ENCODE measurements at regions not wholly inside any gene's neighbourhood (a gene's known extent, or its start where the extent isn't known, plus 50 kb on each side); places are given as distances from the start of the nearest gene placed in this dataset.

GRCh38 chr2:204360218-204361007, 184.9 kb upstream of the PARD3B start:
- no peak for DNase-seq
- H3K27me3 ChIP-seq: no peaks in the 10 kb centered on the region
- no peaks in the 10 kb centered on the region for H3K36me3 ChIP-seq
- H3K9me3 ChIP-seq (replicated peaks): no peaks in the 10 kb centered on the region
- H3K27ac ChIP-seq: no peak overlapping the region
- peaks cover 11% of the 10 kb centered on the region for H3K4me1 ChIP-seq
- H3K4me3 ChIP-seq: no peak overlapping the region

- no peak overlapping the region for H3K4me3 ChIP-seq
- H3K9me3 ChIP-seq (replicated peaks): no peaks in the 10 kb centered on the region
- no peaks in the 10 kb centered on the region for H3K36me3 ChIP-seq
- H3K27ac ChIP-seq: no peak overlapping the region
- no peak for DNase-seq
- H3K4me1 ChIP-seq: peaks cover 24% of the 10 kb centered on the region
- H3K27me3 ChIP-seq: no peaks in the 10 kb centered on the region
These were observed 183.5 kb upstream of the PARD3B start for GRCh38 chr2:204361738-204362137.

DNA sequence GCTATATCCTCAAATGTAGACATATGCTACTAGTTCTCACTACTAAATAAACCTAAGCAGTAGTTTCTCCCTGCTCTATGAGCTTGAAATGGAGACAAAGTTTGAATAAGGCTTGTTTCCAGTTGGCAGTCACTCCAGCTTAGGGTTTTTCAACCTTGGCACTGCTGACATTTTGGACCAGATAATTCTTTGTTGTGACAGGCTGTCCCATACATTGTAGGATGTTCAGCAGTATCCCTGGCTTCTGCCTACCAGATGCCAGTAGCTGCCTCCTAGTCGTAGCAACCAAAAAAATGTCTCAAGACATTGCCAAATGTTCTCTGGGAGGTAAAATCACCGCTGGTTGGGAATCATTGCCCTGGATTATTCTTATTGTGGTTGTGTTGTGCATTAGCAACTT, 182.7 kb upstream of the PARD3B start:
- no peak for DNase-seq
- H3K36me3 ChIP-seq: no peaks in the 10 kb centered on the region; the same call in 1 of the 2 replicates
- peaks cover 25% of the 10 kb centered on the region for H3K4me1 ChIP-seq
- H3K4me3 ChIP-seq: no peak overlapping the region
- H3K9me3 ChIP-seq (replicated peaks): no peaks in the 10 kb centered on the region; the same call in 1 of the 2 replicates
- no peaks in the 10 kb centered on the region for H3K27me3 ChIP-seq
- H3K27ac ChIP-seq: no peak overlapping the region

- Histone ChIP-seq H3K4me3 (no peak overlapping the region), H3K9me3 (replicated peaks) (no peaks in the 10 kb centered on the region; the same call in 1 of the 2 replicates), H3K27ac (no peak overlapping the region), H3K36me3 (no peaks in the 10 kb centered on the region; the same call in 1 of the 2 replicates), H3K27me3 (no peaks in the 10 kb centered on the region), H3K4me1 (peaks cover 25% of the 10 kb centered on the region)
- no peak for DNase-seq
These were observed 181.8 kb upstream of the PARD3B start for GRCh38 chr2:204363513-204363912.

- peak overlapping the region; percentile 54 for H3K27ac ChIP-seq
- H3K4me1 ChIP-seq: peaks cover 25% of the 10 kb centered on the region
- H3K4me3 ChIP-seq: no peak overlapping the region
- peak; percentile 23 to 54 for DNase-seq
- no peaks in the 10 kb centered on the region; the same call in 1 of the 2 replicates for H3K36me3 ChIP-seq
- no peaks in the 10 kb centered on the region; the same call in 1 of the 2 replicates for H3K9me3 ChIP-seq (replicated peaks)
- H3K27me3 ChIP-seq: no peaks in the 10 kb centered on the region
These were observed 180.3 kb upstream of the PARD3B start for GRCh38 chr2:204364860-204365535.

GRCh38 chr2:204365811-204366210, 179.5 kb upstream of the PARD3B start:
- Histone ChIP-seq H3K27ac (peak overlapping the region; percentile 54), H3K36me3 (no peaks in the 10 kb centered on the region; the same call in 1 of the 2 replicates), H3K4me3 (no peak overlapping the region), H3K9me3 (replicated peaks) (no peaks in the 10 kb centered on the region; the same call in 1 of the 2 replicates), H3K4me1 (peaks cover 25% of the 10 kb centered on the region), H3K27me3 (no peaks in the 10 kb centered on the region)
- DNase-seq: peak; percentile 86 to 94

DNA sequence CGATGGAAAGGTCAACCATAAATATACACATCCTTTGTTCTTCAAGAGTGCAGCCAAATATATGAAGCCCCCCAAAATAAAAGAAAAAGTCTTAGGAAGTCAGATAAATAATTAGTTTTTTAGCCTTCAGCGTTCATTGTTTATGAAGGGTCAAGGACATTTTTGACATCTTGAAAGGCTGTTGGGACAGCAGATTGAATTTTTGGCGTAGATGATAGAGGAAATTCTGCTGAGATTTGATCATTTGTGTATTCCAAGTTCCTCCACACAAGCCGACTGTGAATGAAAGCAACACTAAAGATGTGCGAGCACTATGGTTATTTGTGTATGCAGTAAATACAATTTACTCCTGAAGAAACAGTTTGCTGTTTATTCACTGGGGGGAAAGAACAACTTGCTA, 177.8 kb upstream of the PARD3B start:
- Histone ChIP-seq H3K4me1 (peaks cover 25% of the 10 kb centered on the region), H3K36me3 (no peaks in the 10 kb centered on the region; the same call in 1 of the 2 replicates), H3K9me3 (replicated peaks) (no peaks in the 10 kb centered on the region; the same call in 1 of the 2 replicates), H3K4me3 (no peak overlapping the region), H3K27me3 (no peaks in the 10 kb centered on the region), H3K27ac (no peak overlapping the region)
- no peak for DNase-seq

DNA sequence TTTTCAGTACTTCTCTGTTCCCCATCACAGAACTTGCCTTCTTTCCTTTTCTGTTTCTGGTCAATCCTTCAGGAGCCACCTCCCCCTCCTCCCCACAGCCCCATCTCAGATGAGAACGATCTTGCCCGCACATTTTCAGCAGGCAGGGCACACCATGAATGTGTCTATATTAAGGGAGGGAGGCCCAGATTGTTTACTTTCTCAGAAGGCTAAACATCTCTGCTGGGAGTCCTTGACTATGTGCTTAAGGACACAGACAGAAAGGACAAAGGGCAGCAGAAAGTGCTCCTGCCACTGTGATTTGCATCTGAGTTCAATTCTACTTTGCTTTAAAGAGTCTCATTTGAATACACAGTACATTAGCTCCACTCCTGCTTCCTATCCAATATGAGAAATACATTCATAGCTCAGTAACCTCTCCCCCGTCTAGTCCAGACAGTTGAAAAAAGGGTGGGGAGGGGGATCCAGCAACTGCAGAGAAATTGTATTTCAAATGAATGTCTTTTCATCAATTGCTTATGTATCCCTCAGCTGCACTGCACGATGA, 175.0 kb upstream of the PARD3B start:
- Histone ChIP-seq H3K36me3 (no peaks in the 10 kb centered on the region; the same call in 1 of the 2 replicates), H3K27me3 (no peaks in the 10 kb centered on the region), H3K9me3 (replicated peaks) (no peaks in the 10 kb centered on the region; the same call in 1 of the 2 replicates), H3K27ac (no peak overlapping the region), H3K4me3 (no peak overlapping the region), H3K4me1 (peaks cover 16% of the 10 kb centered on the region)
- DNase-seq: no peak

- Histone ChIP-seq H3K4me1 (no peaks in the 10 kb centered on the region), H3K9me3 (replicated peaks) (no peaks in the 10 kb centered on the region), H3K4me3 (no peak overlapping the region), H3K27me3 (no peaks in the 10 kb centered on the region), H3K36me3 (no peaks in the 10 kb centered on the region), H3K27ac (no peak overlapping the region)
- no peak for DNase-seq
These were observed 171.3 kb upstream of the PARD3B start for GRCh38 chr2:204373942-204374341.

GRCh38 chr2:204380141-204380881, 165.0 kb upstream of the PARD3B start:
- H3K9me3 ChIP-seq (replicated peaks): no peaks in the 10 kb centered on the region
- H3K27me3 ChIP-seq: no peaks in the 10 kb centered on the region
- no peak for DNase-seq
- H3K4me1 ChIP-seq: no peaks in the 10 kb centered on the region
- no peak overlapping the region for H3K27ac ChIP-seq
- H3K4me3 ChIP-seq: no peak overlapping the region
- no peaks in the 10 kb centered on the region for H3K36me3 ChIP-seq

- Histone ChIP-seq H3K4me1 (no peaks in the 10 kb centered on the region), H3K27ac (no peak overlapping the region), H3K27me3 (no peaks in the 10 kb centered on the region), H3K4me3 (no peak overlapping the region), H3K36me3 (no peaks in the 10 kb centered on the region), H3K9me3 (replicated peaks) (no peaks in the 10 kb centered on the region)
- DNase-seq: no peak
These were observed 158.6 kb upstream of the PARD3B start for GRCh38 chr2:204386668-204387067.

GRCh38 chr2:204389120-204389519, 156.2 kb upstream of the PARD3B start:
- H3K36me3 ChIP-seq: no peaks in the 10 kb centered on the region
- no peaks in the 10 kb centered on the region for H3K4me1 ChIP-seq
- no peaks in the 10 kb centered on the region for H3K9me3 ChIP-seq (replicated peaks)
- no peak overlapping the region for H3K4me3 ChIP-seq
- DNase-seq: no peak
- no peak overlapping the region for H3K27ac ChIP-seq
- no peaks in the 10 kb centered on the region for H3K27me3 ChIP-seq

GRCh38 chr2:204389856-204390255, 155.4 kb upstream of the PARD3B start:
- Histone ChIP-seq H3K4me3 (no peak overlapping the region), H3K36me3 (no peaks in the 10 kb centered on the region), H3K9me3 (replicated peaks) (no peaks in the 10 kb centered on the region), H3K4me1 (no peaks in the 10 kb centered on the region), H3K27ac (no peak overlapping the region), H3K27me3 (no peaks in the 10 kb centered on the region)
- DNase-seq: no peak

DNA sequence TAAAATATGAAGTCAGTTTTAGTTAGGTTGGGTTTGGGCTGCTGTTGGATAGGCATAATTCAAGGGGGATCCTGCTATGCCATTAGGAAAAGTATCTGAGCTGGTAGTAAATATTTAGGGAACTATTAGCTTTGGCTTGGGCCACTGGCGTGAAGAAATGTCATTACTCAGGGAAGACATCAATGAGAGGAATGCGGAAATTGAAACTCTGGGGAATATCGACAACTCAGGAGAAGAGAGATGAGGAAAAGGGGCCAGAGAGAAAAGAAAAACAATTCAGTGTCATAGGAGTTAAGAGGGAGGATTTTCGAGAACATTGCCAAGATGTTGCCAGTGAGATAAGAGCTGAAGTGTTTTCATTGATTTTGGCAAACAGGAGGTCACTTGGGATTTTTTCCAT, 149.7 kb upstream of the PARD3B start:
- Histone ChIP-seq H3K4me1 (no peaks in the 10 kb centered on the region), H3K27ac (no peak overlapping the region), H3K9me3 (replicated peaks) (no peaks in the 10 kb centered on the region), H3K36me3 (no peaks in the 10 kb centered on the region), H3K27me3 (no peaks in the 10 kb centered on the region), H3K4me3 (no peak overlapping the region)
- no peak for DNase-seq

Data from SJCRH30 (cell line).